ENCODE measurements at regions not wholly inside any gene's neighbourhood (a gene's known extent, or its start where the extent isn't known, plus 50 kb on each side); places are given as distances from the start of the nearest gene placed in this dataset.

GRCh38 chr15:61327019-61327631 is 98.0 kb upstream of the RORA start:
- Histone ChIP-seq H3K27me3 (ENCODE audit: control insufficient read depth in 3 of 3, insufficient read depth in 3 of 3, low read length in 3 of 3) (no peaks in the 10 kb centered on the region), H3K27ac (ENCODE audit: low read depth, low read length) (no peak overlapping the region), H3K4me3 (ENCODE audit: low read length in 3 of 3) (no peak overlapping the region), H3K9me3 (ENCODE audit: control insufficient read depth in 3 of 3, low read length in 3 of 3) (no peaks in the 10 kb centered on the region), H3K4me1 (ENCODE audit: control insufficient read depth in 3 of 3, insufficient read depth in 3 of 3, low read length in 3 of 3) (no peaks in the 10 kb centered on the region), H3K36me3 (ENCODE audit: control insufficient read depth in 3 of 3, insufficient read depth in 3 of 3, low read length in 3 of 3) (no peaks in the 10 kb centered on the region), H3K9ac (ENCODE audit: low read depth in 1 of 3, low read length in 3 of 3) (no peak overlapping the region)

DNA sequence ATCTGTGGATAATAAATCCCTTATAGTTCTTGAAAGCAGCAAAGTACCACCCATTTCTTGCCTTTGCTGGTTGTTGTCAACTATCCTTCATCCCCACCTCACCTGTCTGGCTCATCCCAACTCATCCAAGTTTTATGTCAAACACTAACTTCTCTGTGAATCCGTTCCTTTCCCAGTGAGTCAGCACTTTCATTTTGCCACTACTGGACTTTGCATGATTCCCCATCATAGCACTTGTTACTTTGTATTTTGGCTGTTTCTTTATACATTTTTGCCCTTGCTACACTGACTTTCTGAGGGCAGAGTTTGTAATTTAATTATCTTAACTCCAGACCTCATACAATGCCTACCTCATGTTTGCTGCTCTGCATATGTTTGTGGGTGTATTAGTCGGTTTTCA is 90.8 kb upstream of the RORA start:
- Histone ChIP-seq H3K27me3 (ENCODE audit: control insufficient read depth in 3 of 3, insufficient read depth in 3 of 3, low read length in 3 of 3) (peaks cover 0 to 4% (median 3%) of the 10 kb centered on the region in 3 donors), H3K4me1 (ENCODE audit: control insufficient read depth in 3 of 3, insufficient read depth in 3 of 3, low read length in 3 of 3) (no peaks in the 10 kb centered on the region), H3K27ac (ENCODE audit: low read depth, low read length) (no peak overlapping the region), H3K9me3 (ENCODE audit: control insufficient read depth in 3 of 3, low read length in 3 of 3) (no peaks in the 10 kb centered on the region), H3K4me3 (ENCODE audit: low read length in 3 of 3) (no peak overlapping the region), H3K36me3 (ENCODE audit: control insufficient read depth in 3 of 3, insufficient read depth in 3 of 3, low read length in 3 of 3) (no peaks in the 10 kb centered on the region), H3K9ac (ENCODE audit: low read depth in 1 of 3, low read length in 3 of 3) (no peak overlapping the region)

- no peak overlapping the region for H3K9ac ChIP-seq (ENCODE audit: low read depth in 1 of 3, low read length in 3 of 3)
- H3K9me3 ChIP-seq (ENCODE audit: control insufficient read depth in 3 of 3, low read length in 3 of 3), result no peaks in the 10 kb centered on the region
- H3K36me3 ChIP-seq (ENCODE audit: control insufficient read depth in 3 of 3, insufficient read depth in 3 of 3, low read length in 3 of 3), result no peaks in the 10 kb centered on the region
- no peaks in the 10 kb centered on the region for H3K4me1 ChIP-seq (ENCODE audit: control insufficient read depth in 3 of 3, insufficient read depth in 3 of 3, low read length in 3 of 3)
- peaks cover 0 to 4% (median 3%) of the 10 kb centered on the region in 3 donors for H3K27me3 ChIP-seq (ENCODE audit: control insufficient read depth in 3 of 3, insufficient read depth in 3 of 3, low read length in 3 of 3)
- no peak overlapping the region for H3K4me3 ChIP-seq (ENCODE audit: low read length in 3 of 3)
- no peak overlapping the region for H3K27ac ChIP-seq (ENCODE audit: low read depth, low read length)
Measured at GRCh38 chr15:61318802-61319525, 89.9 kb upstream of the RORA start.

DNA sequence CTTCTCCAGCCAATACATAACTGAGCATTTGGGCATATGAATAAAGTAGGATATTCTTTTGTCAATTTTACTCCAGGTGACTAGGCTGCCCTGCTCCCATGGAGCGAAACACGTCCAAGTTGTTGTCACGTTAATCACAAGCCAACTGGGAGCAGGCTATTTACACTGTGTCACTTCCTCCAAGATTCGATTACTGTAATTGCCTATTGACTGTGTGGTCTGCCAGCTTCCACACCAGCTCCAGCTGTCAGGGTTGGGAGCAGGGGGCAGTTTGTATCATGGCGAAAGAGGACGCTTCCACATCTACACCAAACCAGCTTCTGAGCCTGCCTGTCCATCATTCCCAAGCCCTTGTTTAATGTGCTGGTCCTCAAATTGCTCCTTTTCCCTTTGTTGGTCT is 89.2 kb upstream of the RORA start:
- no peak overlapping the region for H3K4me3 ChIP-seq (ENCODE audit: low read length in 3 of 3)
- H3K27ac ChIP-seq (ENCODE audit: low read depth, low read length), result no peak overlapping the region
- H3K9me3 ChIP-seq (ENCODE audit: control insufficient read depth in 3 of 3, low read length in 3 of 3), result no peaks in the 10 kb centered on the region
- H3K27me3 ChIP-seq (ENCODE audit: control insufficient read depth in 3 of 3, insufficient read depth in 3 of 3, low read length in 3 of 3), result peaks cover 0 to 4% (median 3%) of the 10 kb centered on the region in 3 donors
- no peaks in the 10 kb centered on the region for H3K4me1 ChIP-seq (ENCODE audit: control insufficient read depth in 3 of 3, insufficient read depth in 3 of 3, low read length in 3 of 3)
- no peak overlapping the region for H3K9ac ChIP-seq (ENCODE audit: low read depth in 1 of 3, low read length in 3 of 3)
- H3K36me3 ChIP-seq (ENCODE audit: control insufficient read depth in 3 of 3, insufficient read depth in 3 of 3, low read length in 3 of 3), result no peaks in the 10 kb centered on the region

DNA sequence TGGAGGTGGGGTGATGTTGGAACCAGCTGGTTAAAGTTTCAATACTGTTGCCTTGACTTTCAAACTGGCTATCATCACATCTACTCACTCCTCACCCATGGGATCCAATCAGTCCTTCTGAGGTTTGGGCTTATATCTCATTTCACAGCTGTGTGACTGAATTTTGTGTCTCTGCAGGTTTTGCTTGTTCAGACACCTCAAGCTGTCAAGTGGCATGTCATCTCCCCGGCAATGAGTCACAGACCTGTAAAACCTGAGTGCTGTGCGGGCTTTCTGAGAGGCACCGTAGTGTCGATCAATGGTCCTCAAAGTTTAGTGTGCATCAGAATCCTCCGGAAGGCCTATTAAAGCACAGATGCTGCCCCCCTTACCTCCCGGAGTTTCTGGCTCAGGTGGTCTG is 86.4 kb upstream of the RORA start:
- no peaks in the 10 kb centered on the region for H3K36me3 ChIP-seq (ENCODE audit: control insufficient read depth in 3 of 3, insufficient read depth in 3 of 3, low read length in 3 of 3)
- H3K27ac ChIP-seq (ENCODE audit: low read depth, low read length), result no peak overlapping the region
- no peaks in the 10 kb centered on the region for H3K9me3 ChIP-seq (ENCODE audit: control insufficient read depth in 3 of 3, low read length in 3 of 3)
- H3K9ac ChIP-seq (ENCODE audit: low read depth in 1 of 3, low read length in 3 of 3), result no peak overlapping the region
- H3K4me1 ChIP-seq (ENCODE audit: control insufficient read depth in 3 of 3, insufficient read depth in 3 of 3, low read length in 3 of 3), result no peaks in the 10 kb centered on the region
- H3K4me3 ChIP-seq (ENCODE audit: low read length in 3 of 3), result no peak overlapping the region
- peaks cover 0 to 4% (median 3%) of the 10 kb centered on the region in 3 donors for H3K27me3 ChIP-seq (ENCODE audit: control insufficient read depth in 3 of 3, insufficient read depth in 3 of 3, low read length in 3 of 3)

DNA sequence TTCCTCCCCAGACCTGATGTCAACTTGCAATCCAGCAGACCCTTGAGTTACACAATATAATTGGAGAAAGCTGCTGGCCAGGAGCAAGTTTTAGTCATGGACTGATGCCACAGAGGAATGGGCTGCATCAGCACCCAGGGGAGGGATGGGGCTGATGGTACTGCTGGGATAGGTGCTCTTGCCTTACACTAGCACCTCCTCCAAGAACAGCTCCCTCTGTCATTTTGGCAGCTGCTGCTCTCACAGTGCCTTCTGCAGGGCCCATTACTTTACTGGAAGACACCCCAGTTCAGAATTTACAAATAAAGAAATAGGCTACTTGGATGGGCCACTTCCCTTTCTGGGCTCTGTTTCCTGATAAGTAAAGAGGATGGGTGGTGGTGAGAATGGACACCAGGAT is 85.3 kb upstream of the RORA start:
- Histone ChIP-seq H3K36me3 (ENCODE audit: control insufficient read depth in 3 of 3, insufficient read depth in 3 of 3, low read length in 3 of 3) (no peaks in the 10 kb centered on the region), H3K9me3 (ENCODE audit: control insufficient read depth in 3 of 3, low read length in 3 of 3) (no peaks in the 10 kb centered on the region), H3K9ac (ENCODE audit: low read depth in 1 of 3, low read length in 3 of 3) (no peak overlapping the region), H3K4me3 (ENCODE audit: low read length in 3 of 3) (no peak overlapping the region), H3K27me3 (ENCODE audit: control insufficient read depth in 3 of 3, insufficient read depth in 3 of 3, low read length in 3 of 3) (peaks cover 0 to 4% (median under 1%) of the 10 kb centered on the region in 3 donors), H3K4me1 (ENCODE audit: control insufficient read depth in 3 of 3, insufficient read depth in 3 of 3, low read length in 3 of 3) (no peaks in the 10 kb centered on the region), H3K27ac (ENCODE audit: low read depth, low read length) (no peak overlapping the region)

DNA sequence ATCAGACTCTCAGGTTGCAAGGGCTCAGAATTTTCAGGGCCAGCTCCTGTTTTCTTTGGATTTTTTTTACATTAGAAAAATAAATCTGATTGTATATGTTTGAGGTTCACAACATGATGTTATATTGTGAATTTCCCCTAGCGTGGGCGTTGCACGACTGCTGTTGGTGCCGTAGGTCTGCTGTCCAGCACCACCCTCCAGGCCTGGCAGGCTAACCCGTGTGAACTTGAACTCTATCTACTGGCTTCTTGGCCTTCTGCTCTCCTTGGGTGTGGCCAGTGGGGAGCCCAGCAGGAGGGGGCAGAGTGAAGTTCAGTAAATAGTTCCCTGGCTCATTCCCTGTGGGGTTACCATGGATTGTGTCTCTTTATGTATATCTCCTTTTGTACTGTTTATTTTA is 80.5 kb upstream of the RORA start:
- no peak overlapping the region for H3K9ac ChIP-seq (ENCODE audit: low read depth in 1 of 3, low read length in 3 of 3)
- H3K27me3 ChIP-seq (ENCODE audit: control insufficient read depth in 3 of 3, insufficient read depth in 3 of 3, low read length in 3 of 3), result no peaks in the 10 kb centered on the region
- H3K36me3 ChIP-seq (ENCODE audit: control insufficient read depth in 3 of 3, insufficient read depth in 3 of 3, low read length in 3 of 3), result no peaks in the 10 kb centered on the region
- H3K4me3 ChIP-seq (ENCODE audit: low read length in 3 of 3), result no peak overlapping the region
- H3K4me1 ChIP-seq (ENCODE audit: control insufficient read depth in 3 of 3, insufficient read depth in 3 of 3, low read length in 3 of 3), result no peaks in the 10 kb centered on the region
- H3K9me3 ChIP-seq (ENCODE audit: control insufficient read depth in 3 of 3, low read length in 3 of 3), result no peaks in the 10 kb centered on the region
- no peak overlapping the region for H3K27ac ChIP-seq (ENCODE audit: low read depth, low read length)

DNA sequence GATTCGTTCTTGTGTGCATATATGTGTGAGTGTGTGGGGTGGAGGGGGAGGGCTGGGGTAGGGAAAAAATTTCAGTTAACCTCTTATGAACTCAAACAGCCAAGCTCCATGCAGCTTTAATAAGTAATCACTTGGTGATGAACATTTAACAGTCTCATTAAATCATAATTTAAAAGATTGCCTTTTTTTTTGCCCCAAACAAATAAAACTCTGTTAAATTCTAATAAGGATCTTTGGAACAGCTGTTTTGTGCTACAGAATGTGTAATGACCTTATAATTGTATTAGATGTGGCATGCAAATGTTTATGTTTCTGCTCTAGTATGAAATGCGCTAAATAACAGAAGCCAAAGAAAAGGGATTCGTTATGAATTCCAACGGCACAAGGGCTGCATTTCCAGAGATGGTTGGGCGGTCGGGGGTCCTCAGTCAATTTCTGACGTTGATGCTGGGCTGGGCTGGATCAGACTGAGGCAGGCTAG is 80.0 kb upstream of the RORA start:
- Histone ChIP-seq H3K36me3 (ENCODE audit: control insufficient read depth in 3 of 3, insufficient read depth in 3 of 3, low read length in 3 of 3) (no peaks in the 10 kb centered on the region), H3K27ac (ENCODE audit: low read depth, low read length) (no peak overlapping the region), H3K4me3 (ENCODE audit: low read length in 3 of 3) (no peak overlapping the region), H3K9ac (ENCODE audit: low read depth in 1 of 3, low read length in 3 of 3) (no peak overlapping the region), H3K9me3 (ENCODE audit: control insufficient read depth in 3 of 3, low read length in 3 of 3) (no peaks in the 10 kb centered on the region), H3K4me1 (ENCODE audit: control insufficient read depth in 3 of 3, insufficient read depth in 3 of 3, low read length in 3 of 3) (no peaks in the 10 kb centered on the region), H3K27me3 (ENCODE audit: control insufficient read depth in 3 of 3, insufficient read depth in 3 of 3, low read length in 3 of 3) (no peaks in the 10 kb centered on the region)

GRCh38 chr15:61308437-61308836 is 79.3 kb upstream of the RORA start:
- Histone ChIP-seq H3K9ac (ENCODE audit: low read depth in 1 of 3, low read length in 3 of 3) (no peak overlapping the region), H3K27me3 (ENCODE audit: control insufficient read depth in 3 of 3, insufficient read depth in 3 of 3, low read length in 3 of 3) (no peaks in the 10 kb centered on the region), H3K36me3 (ENCODE audit: control insufficient read depth in 3 of 3, insufficient read depth in 3 of 3, low read length in 3 of 3) (no peaks in the 10 kb centered on the region), H3K4me3 (ENCODE audit: low read length in 3 of 3) (no peak overlapping the region), H3K4me1 (ENCODE audit: control insufficient read depth in 3 of 3, insufficient read depth in 3 of 3, low read length in 3 of 3) (no peaks in the 10 kb centered on the region), H3K9me3 (ENCODE audit: control insufficient read depth in 3 of 3, low read length in 3 of 3) (no peaks in the 10 kb centered on the region), H3K27ac (ENCODE audit: low read depth, low read length) (no peak overlapping the region)

- no peaks in the 10 kb centered on the region for H3K4me1 ChIP-seq (ENCODE audit: control insufficient read depth in 3 of 3, insufficient read depth in 3 of 3, low read length in 3 of 3)
- H3K9me3 ChIP-seq (ENCODE audit: control insufficient read depth in 3 of 3, low read length in 3 of 3), result no peaks in the 10 kb centered on the region
- no peak overlapping the region for H3K4me3 ChIP-seq (ENCODE audit: low read length in 3 of 3)
- H3K27me3 ChIP-seq (ENCODE audit: control insufficient read depth in 3 of 3, insufficient read depth in 3 of 3, low read length in 3 of 3), result no peaks in the 10 kb centered on the region
- no peaks in the 10 kb centered on the region for H3K36me3 ChIP-seq (ENCODE audit: control insufficient read depth in 3 of 3, insufficient read depth in 3 of 3, low read length in 3 of 3)
- H3K9ac ChIP-seq (ENCODE audit: low read depth in 1 of 3, low read length in 3 of 3), result no peak overlapping the region
- H3K27ac ChIP-seq (ENCODE audit: low read depth, low read length), result no peak overlapping the region
Measured at GRCh38 chr15:61307474-61307873, 78.4 kb upstream of the RORA start.
